Breast epithelium (tissue), 4 donors: ENCODE measurements at regions not wholly inside any gene's neighbourhood (a gene's known extent, or its start where the extent isn't known, plus 50 kb on each side); places are given as distances from the start of the nearest gene placed in this dataset.

Experiments
- DNase-seq, 2 donors: peaks; one replicate each; pipeline ENCODE4 v3.0.0-alpha.2; 2019; ENCODE audit warnings: low spot score in 2 of 2
- H3K27ac ChIP-seq, 2 donors: fragments of 200-600 bp; sonication (generic) in 1 of 2; one replicate each; pipeline ENCODE4 v1.5.1; 2016 to 2019; ENCODE audit warnings: mild to moderate bottlenecking in 1 of 2
- H3K27me3 ChIP-seq, 2 donors: fragments of 200-600 bp; sonication (generic) in 1 of 2; one replicate each; pipeline versions ENCODE4 v1.5.1 to v1.6.0; 2017 to 2019; ENCODE audit warnings: control low read depth in 1 of 2, mild to moderate bottlenecking in 1 of 2
- H3K36me3 ChIP-seq: fragments of 200-600 bp; one replicate; pipeline ENCODE4 v1.5.1; 2019
- H3K4me1 ChIP-seq, 2 donors: fragments of 200-600 bp; sonication (generic); one replicate each; pipeline ENCODE4 v1.5.1; 2016 to 2019; ENCODE audit warnings: control low read depth in 1 of 2
- H3K4me3 ChIP-seq, 3 donors: fragments of 200-600 bp; sonication (generic); 1 replicate in 2 of 3; 2 replicates in 1 of 3; pipeline ENCODE4 v1.5.1; 2016 to 2019; ENCODE audit warnings: mild to moderate bottlenecking in 3 of 3, moderate library complexity in 2 of 3
- H3K9me3 ChIP-seq, 2 donors: fragments of 200-600 bp; sonication (generic) in 1 of 2; one replicate each; pipeline ENCODE4 v1.5.1; 2016 to 2019; ENCODE audit warnings: control low read depth in 1 of 2
- POLR2A ChIP-seq: fragments of 450-650 bp; IDR thresholded peaks from one replicate; pipeline ENCODE4 v1.6.1; 2016; ENCODE audit warnings: antibody characterized with exemption, mild to moderate bottlenecking, moderate library complexity
- POLR2AphosphoS5 ChIP-seq, 3 donors: sonication (generic); formaldehyde crosslinking; IDR thresholded peaks; one replicate each; pipeline ENCODE4 v1.6.1; 2017; ENCODE audit warnings: antibody characterized with exemption in 3 of 3
- intact Hi-C: fragments of 100-400 bp; cut with DNase I; formaldehyde crosslinking; loops from one replicate; pipeline ENCODE4 v1.15.1; 2023; ENCODE audit warnings: low total_unique reads
- TF ChIP-seq, protein P1 (sequence below), 3 donors: fragments of 450-650 bp; IDR thresholded peaks; one replicate each; pipeline ENCODE4 v1.5.1; 2016 to 2017; ENCODE audit warnings: antibody characterized with exemption in 3 of 3, mild to moderate bottlenecking in 3 of 3, moderate library complexity in 3 of 3

DNA sequence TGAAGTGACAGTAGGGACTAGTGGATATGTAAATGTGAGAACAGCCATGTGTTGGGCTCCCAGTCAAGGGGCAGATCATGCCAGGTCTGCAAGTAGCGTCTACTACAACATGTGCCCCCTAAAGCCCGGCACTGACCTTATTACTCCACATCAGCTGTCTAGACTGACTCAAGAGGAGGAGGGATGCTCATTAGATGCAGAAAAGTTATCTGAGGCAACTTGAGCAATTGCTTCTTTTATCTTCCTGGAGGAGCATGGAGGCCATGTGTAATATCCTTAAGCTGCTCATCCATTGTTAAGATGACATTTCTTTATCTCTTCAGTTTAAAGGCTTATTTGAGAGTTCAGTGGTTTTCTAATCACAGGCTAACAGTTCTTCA is 404.7 kb upstream of the FLRT2 start:
- Histone ChIP-seq H3K4me3 (no peak overlapping the region), H3K9me3 (no peaks in the 10 kb centered on the region), H3K27me3 (no peaks in the 10 kb centered on the region), H3K36me3 (no peaks in the 10 kb centered on the region), H3K27ac (no peak overlapping the region), H3K4me1 (no peaks in the 10 kb centered on the region)
- TF ChIP-seq POLR2A (no peak), POLR2AphosphoS5 (IDR thresholded peaks at IDR 0.05) (no peak)
- TF ChIP-seq, protein P1, sequence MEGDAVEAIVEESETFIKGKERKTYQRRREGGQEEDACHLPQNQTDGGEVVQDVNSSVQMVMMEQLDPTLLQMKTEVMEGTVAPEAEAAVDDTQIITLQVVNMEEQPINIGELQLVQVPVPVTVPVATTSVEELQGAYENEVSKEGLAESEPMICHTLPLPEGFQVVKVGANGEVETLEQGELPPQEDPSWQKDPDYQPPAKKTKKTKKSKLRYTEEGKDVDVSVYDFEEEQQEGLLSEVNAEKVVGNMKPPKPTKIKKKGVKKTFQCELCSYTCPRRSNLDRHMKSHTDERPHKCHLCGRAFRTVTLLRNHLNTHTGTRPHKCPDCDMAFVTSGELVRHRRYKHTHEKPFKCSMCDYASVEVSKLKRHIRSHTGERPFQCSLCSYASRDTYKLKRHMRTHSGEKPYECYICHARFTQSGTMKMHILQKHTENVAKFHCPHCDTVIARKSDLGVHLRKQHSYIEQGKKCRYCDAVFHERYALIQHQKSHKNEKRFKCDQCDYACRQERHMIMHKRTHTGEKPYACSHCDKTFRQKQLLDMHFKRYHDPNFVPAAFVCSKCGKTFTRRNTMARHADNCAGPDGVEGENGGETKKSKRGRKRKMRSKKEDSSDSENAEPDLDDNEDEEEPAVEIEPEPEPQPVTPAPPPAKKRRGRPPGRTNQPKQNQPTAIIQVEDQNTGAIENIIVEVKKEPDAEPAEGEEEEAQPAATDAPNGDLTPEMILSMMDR (IDR thresholded peaks at IDR 0.05), result no peak
- intact Hi-C loops, result no loop called here
- no peak for DNase-seq

DNA sequence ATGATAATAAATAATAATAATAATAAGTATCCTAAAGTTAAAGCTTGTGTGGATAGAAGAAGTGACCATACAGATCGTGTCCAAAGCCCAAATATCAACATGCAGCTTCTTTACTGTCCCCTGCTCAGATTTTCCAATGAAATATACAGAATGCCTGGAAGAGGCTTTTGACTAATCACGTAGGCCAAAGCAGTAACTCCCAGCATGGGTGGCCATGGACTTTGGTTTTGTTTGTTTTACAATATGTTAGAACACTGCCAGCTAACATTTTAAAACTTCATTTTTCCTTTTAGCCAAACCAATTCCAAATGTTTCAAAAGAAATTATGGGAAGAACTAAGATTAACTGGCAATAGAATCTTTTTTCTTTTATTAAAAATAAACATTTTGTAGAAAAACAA is 400.0 kb upstream of the FLRT2 start:
- no peak overlapping the region for H3K4me3 ChIP-seq
- H3K9me3 ChIP-seq, result peaks cover 0 to 7% of the 10 kb centered on the region in 2 donors
- no peaks in the 10 kb centered on the region for H3K36me3 ChIP-seq
- no peaks in the 10 kb centered on the region for H3K27me3 ChIP-seq
- intact Hi-C loops, result no loop called here
- TF ChIP-seq, protein P1 (IDR thresholded peaks at IDR 0.05), result no peak
- TF ChIP-seq POLR2AphosphoS5 (IDR thresholded peaks at IDR 0.05) (no peak), POLR2A (no peak)
- H3K27ac ChIP-seq, result no peak overlapping the region
- DNase-seq, result no peak
- H3K4me1 ChIP-seq, result no peaks in the 10 kb centered on the region

DNA sequence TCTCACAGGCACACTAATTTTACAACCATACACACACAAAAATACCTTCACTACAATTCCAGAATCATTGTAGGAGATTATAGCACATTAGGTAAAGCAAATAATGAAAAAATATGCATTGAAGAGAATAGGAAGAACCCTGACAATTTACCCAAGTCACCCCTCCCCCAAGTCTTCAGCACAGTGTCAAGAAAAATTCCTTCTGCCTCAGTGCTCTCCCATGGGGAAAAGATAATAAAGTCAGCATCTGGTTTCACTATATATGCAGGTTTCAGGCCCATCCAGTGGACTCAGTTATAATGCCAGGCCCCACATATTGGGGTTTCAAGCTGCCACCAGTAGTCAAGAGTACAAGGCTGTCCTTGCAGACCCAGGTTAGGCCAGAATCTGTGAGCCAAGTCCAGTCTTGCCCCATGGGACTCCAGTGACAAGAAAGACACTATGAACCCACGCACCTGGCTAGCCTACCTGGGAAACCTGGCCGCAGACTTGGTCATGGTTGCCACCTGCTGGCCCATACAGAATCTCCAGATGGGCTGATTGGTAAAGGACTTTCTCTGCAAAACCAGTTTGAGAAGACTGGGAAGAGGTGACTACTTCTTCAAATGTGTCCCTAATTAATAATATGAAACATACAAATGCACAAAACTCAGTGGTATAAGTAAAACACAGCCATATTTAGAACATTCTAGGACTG is 398.6 kb upstream of the FLRT2 start:
- TF ChIP-seq POLR2A (no peak), POLR2AphosphoS5 (IDR thresholded peaks at IDR 0.05) (no peak)
- TF ChIP-seq, protein P1 (IDR thresholded peaks at IDR 0.05), result no peak
- no peak for DNase-seq
- Histone ChIP-seq H3K4me1 (no peaks in the 10 kb centered on the region), H3K9me3 (peaks cover 0 to 14% of the 10 kb centered on the region in 2 donors), H3K36me3 (no peaks in the 10 kb centered on the region), H3K27ac (no peak overlapping the region), H3K27me3 (no peaks in the 10 kb centered on the region), H3K4me3 (no peak overlapping the region)
- intact Hi-C loops, result no loop called here

DNA sequence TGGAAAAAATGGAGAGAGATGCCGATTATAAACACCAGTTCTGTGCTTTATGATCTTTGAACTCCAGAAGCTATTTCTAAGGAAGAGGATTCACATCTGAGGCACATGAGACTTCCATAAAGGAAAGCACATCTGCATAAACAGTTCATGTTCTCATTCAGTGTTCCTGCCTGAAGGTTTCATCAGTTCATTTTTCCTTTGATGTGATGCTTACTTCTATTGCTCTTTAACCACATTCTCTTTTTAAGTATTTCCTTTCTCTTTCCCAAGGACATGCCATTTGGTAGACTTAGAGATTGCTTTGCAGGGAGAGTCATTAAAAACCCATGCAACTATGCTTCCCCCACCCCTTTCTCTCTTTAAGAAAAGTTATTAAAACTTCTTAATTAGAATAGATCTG is 387.0 kb upstream of the FLRT2 start:
- no peak for DNase-seq
- Histone ChIP-seq H3K4me3 (no peak overlapping the region), H3K27me3 (no peaks in the 10 kb centered on the region), H3K4me1 (no peaks in the 10 kb centered on the region), H3K27ac (no peak overlapping the region), H3K36me3 (no peaks in the 10 kb centered on the region), H3K9me3 (no peaks in the 10 kb centered on the region)
- intact Hi-C loops, result no loop called here
- no peak for TF ChIP-seq POLR2AphosphoS5 (IDR thresholded peaks at IDR 0.05)
- TF ChIP-seq, protein P1 (IDR thresholded peaks at IDR 0.05), result no peak
- no peak for TF ChIP-seq POLR2A

DNA sequence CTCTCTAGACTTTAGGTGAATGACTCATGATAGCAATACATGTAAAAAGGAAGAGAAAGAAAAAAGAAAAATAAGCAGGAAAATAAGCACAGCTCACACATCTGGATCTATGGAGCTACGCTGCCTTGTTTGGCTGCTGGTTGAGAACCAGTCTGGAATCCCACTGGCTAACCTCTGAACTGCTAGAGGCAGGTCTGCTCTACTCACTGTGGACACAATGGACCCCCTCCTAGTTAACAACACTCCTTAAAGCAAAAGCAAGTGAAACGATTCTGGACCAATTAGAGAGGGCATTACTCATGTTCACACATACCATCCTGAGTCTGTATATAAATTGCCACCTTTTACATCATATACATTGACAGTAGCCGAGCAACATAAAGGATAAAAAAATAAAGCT is 383.2 kb upstream of the FLRT2 start:
- no peak for TF ChIP-seq POLR2A
- TF ChIP-seq, protein P1 (IDR thresholded peaks at IDR 0.05), result no peak
- no peak for TF ChIP-seq POLR2AphosphoS5 (IDR thresholded peaks at IDR 0.05)
- Histone ChIP-seq H3K9me3 (no peaks in the 10 kb centered on the region), H3K36me3 (no peaks in the 10 kb centered on the region), H3K4me3 (no peak overlapping the region), H3K27ac (no peak overlapping the region), H3K27me3 (no peaks in the 10 kb centered on the region), H3K4me1 (no peaks in the 10 kb centered on the region)
- no peak for DNase-seq
- intact Hi-C loops, result no loop called here
